GM19351 (cell line): ENCODE measurements at regions not wholly inside any gene's neighbourhood (a gene's known extent, or its start where the extent isn't known, plus 50 kb on each side); places are given as distances from the start of the nearest gene placed in this dataset.

Experiments used
- ATAC-seq: cut with Tn5 transposase; IDR thresholded peaks from one replicate; pipeline ENCODE4 v1.9.1; 2021; ENCODE audit warnings: mild to moderate bottlenecking, moderate library complexity; ENCODE audit not compliant: unreplicated experiment

DNA sequence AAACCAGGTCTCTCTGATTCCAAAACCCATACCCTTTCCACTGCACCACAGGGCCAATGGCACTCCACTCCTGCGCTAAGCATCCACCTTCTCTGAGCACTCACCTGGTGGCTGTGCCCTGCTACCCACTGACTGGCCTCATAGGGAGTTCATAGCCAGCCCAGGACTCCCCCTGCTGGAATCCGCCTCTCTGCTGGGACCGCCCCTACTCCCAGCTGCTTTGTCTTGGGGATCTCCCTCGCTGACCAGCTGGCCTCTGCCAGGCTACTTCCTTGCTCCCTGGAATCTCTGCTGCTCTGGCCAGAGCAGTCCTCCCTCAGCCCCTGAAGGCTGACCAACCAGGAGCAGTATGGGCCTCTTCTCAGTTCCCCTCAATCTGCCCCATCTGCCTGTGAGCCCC lies 129.7 kb downstream of the FAXC start:
- peak; percentile 90 for ATAC-seq

DNA sequence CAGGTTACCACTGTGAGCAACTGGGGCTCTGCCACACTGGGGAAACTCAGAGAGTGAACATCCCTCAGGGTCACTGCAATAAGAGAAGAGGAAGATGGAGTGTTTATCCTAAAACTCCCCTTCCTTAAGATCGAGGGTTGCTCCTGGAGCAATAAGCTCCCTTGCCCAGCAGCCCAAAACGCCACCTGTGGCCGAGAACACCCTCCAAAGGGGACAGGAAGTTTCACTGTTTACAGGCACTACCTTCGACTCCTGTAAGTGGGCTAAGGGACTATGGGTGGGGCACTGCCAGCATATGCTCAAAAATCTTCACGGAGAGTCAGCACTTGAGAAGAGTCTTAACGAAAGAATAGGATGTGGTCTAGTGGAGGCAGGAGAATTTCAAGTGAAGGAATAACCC lies 132.5 kb downstream of the FAXC start:
- ATAC-seq, result no peak

DNA sequence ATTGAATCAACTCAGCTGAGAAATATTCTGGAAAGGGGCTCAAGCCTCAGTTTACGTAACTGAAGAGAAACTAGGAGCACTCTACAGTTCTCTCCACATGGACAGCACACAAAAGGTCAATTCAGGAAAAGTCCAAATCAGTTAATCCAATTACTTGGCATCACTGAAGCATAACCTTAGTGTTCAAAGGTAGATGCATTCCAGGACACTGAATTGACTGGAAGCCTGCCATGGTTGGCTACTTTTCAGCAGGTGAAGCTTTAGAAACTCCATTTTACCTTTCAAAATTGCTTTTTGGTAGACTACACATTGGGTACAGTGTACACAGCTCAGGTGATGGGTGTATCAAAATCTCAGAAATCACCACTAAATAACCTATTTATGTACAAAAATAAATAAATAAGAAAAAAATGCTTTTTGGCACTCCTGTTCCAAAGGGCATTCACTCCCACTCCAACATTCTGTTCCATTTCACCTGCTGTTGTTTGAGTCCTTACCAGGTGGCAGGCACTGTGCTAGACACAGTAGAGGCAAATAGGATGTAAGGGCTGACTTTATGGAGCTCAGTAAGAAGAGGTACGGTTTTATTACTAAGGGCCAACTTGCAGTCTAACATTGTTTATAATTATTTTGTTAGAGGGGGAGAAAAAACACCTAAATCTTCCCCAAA lies 153.4 kb downstream of the FAXC start:
- no peak for ATAC-seq

DNA sequence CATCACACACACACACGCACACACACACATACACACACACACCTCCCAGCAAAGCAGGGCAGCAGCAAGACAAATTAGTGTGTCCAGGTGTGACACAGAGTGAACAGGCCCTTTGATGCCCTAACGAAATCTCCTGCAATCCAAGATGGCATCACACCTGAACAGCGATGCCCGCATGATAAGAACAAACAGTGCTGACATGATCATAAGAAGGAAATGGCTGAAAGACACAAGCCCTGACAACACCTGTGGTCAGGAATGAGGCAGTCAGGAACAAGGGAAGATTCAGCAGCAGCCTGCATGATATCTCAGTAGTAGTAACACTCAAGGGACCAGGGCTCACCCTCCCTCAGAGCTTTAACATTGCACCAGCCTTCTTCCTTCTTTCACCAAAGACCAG lies 156.9 kb downstream of the FAXC start:
- ATAC-seq, result no peak

DNA sequence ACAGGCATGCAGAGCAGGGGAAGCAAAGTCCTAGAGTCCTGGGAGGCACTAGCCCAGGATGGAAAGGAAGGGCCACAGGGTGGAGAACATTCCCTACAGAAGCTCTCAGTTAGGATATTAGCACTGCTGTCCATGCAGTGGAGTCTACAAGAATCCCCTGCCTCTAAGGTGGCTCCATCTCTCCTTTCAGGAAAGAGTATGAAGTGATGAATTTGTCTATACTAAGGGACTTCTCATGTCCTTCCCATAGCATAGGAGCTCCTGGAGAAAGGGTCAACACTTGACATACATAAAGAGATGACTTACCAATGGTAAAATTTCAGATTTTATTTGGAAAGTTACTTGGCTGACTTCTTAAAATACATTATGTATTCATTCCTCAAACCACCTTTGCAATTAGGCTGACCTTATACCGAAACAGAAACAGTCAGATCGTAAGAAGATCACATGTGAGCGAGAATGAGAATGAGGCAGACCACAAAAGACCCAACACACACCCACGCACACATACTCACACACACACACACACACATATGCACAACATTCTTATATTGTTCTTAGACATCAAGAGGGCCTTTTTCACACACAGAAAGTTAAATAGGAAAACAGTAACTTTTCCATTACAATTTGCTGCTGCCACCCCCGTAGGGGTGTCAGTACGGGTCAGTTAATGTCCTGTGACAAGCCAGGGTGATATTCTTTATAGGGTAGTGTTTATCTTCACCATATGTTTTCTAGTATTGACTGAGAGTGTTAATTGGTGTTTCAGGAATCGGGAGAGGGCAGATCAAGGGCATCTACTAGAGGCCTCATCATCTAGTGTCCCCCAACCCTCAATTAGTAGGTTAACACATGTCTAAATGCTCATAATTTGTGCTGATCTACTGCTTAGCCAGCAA lies 159.4 kb downstream of the FAXC start:
- ATAC-seq, result peak; percentile 96

DNA sequence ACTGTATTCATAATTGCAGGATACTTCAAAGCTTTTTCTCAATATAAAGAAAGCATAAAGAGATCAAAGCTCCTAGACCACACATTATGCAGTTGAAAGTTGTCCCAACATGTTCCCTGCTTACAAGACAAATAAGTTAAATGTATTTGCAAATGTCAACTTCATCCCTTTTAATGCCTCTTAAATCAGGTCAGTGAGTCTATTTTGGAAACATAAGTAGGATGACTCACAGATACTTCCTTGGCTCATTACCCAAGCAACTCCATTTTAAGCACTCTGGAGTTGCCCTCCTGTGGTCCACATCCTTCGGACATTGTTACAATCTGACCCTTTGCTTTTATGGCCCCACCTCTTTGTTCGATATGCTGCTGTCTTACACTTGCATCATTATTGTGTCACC lies 162.0 kb downstream of the FAXC start:
- ATAC-seq, result no peak

DNA sequence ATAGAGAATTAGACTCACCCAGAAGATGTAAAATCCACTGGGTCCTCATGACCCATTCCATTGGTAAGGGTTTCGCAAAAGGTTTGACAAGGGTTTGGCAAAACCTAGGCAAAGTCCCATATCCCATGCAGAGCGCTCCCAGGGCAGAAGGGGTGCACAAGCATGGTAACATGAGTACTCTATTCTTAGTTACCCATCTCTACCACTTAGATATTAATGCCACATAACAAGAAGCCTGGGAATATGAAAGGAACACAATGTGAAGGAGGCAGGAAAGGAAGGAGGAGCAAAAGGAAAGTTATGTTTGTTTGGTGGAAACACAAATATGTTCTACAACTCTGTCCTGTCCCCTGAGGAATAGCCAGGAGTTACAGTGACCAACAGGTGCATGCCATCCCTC lies 163.1 kb downstream of the FAXC start:
- no peak for ATAC-seq

DNA sequence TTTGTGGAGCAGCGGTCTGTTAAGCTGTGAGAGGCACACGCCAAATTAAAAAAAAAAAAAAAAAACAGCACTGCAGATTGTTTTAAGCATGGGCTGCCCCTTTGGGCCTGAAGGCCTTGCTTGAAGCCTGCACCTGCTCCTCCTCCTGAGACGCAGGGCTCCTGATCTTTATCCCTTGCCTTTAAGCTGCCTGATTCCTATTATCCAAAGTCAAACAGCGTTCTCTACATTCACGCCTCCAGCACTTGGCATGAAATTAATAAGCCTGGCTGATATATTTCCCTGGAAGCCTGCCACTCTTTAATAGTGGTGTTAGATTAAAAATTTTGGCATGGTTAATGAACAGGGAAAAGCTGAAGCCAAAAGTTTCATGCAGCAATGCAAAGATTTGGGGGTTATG lies 163.9 kb downstream of the FAXC start:
- ATAC-seq, result no peak

DNA sequence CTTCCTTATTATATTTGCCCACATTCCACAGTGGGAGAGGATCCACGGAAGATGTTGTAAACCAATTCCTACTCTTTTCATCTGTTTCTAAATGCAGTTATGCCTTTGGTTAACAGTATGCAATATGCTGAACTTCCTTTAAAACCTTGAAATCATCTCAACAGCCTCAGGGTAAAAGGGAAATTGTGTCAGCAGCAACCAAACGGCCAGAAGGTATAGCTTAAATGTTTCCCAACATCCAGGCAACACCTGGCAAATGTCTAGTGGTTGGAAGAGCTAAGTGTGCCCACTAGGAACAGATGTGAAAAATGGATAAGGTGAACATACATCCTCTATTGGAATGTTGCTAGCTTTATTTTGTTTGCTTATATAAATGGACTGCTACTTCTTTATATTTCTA lies 164.8 kb downstream of the FAXC start:
- ATAC-seq, result no peak

DNA sequence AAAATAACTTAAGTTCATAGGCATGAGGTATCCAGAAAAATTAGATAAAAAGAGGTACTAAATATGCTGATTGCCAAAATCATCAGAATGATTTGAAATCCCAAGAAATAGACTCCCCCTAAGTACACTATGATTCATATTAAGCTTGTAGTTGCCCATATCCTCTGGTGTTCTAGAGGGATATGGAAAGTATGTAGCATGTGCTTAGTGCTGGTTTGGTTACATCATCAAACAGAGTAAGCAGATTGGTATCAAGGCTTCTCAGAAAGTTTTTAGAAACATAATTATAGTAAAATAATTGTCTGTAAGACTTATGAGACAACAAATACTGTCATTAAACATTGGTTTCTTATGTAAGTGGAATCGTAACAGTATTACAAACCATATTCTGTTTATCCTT lies 166.4 kb downstream of the FAXC start:
- no peak for ATAC-seq

DNA sequence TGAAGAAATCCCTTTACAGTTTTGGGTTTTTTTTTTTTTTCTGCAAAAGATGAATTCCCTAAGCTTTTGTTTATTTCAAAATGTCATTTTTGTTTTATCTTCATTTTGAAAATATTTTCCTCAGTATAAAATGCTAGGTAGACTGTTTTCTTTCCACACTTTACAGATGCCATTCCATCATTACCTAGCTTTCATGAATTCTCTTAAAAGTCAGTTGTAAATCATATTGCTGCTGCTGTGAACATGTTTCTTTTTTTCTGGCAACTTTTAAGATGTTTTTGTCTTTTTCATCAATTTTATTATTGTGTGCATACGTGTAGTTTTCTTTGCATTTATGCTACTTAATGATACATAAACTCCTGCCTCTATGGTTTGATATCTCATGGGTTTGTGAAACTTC lies 168.3 kb downstream of the FAXC start:
- no peak for ATAC-seq

DNA sequence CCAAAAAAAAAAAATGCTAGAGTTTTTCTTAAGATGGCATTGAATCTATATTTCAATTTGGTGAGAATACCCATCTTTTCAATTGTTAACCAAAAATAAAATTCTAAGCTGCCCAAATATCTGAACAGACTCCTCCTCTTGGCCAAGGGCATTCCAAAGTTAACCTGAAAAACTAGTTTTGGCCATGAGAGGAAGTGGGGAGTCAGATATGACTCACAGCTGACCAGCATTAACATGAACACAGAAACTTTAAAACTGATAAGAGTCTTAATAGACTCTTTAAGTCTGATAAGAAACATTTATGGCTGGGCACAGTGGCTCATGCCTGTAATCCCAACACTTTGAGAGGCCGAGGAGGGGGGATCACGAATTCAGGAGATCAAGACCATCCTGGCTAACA lies 171.3 kb downstream of the FAXC start:
- peak; percentile 60 for ATAC-seq

DNA sequence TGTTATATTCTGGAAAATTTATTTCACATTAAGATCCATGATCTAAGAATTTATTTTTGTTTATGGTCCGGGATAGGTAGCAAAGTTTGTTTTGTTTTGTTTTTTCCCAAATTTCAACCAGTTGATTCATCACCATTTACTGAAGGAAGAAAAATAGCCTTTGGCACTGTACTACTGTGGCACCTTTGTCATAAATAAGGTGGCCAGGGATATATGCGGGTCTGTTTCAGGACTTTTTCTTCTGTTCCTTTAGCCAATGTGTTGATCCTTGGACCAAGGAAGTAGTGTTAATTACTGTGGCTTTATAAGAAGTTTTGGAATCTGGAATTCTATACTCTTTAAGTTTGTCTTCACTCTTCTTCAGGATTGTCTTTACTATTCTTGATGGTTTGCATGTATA lies 171.7 kb downstream of the FAXC start:
- no peak for ATAC-seq

DNA sequence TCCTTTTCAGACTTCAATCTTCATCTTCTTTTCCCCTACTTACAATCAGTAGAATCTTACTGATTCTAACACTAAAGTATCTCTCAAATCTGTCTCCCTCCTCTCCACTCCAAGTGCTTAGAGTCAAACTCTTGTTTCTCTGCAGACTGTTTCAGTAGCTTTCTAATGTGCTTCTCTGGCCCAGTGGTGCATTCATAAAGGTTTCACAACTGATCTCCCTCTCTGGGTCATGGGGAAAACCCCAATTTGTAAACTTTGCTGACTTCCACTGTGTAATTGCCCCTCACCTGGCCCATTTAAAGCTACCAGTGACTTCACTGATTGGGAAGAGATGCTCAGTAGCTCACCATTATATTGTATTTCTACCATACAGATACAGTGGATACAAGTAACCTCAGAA lies 183.6 kb downstream of the FAXC start:
- ATAC-seq, result peak; percentile 92

DNA sequence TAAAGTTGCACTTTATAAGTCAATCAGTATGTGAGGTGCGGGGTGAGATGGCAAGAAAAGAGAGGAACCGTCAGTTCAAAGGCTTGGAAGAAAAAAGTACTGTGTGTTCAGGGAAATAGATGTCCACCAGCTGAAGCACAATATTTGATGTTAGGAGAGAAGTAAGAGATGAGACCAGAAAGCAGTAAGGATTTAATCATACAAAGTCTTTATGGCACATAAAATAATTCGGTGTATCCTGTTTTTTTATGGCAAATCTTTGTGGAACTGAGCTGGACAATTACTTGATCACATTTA lies 197.2 kb downstream of the FAXC start:
- no peak for ATAC-seq

DNA sequence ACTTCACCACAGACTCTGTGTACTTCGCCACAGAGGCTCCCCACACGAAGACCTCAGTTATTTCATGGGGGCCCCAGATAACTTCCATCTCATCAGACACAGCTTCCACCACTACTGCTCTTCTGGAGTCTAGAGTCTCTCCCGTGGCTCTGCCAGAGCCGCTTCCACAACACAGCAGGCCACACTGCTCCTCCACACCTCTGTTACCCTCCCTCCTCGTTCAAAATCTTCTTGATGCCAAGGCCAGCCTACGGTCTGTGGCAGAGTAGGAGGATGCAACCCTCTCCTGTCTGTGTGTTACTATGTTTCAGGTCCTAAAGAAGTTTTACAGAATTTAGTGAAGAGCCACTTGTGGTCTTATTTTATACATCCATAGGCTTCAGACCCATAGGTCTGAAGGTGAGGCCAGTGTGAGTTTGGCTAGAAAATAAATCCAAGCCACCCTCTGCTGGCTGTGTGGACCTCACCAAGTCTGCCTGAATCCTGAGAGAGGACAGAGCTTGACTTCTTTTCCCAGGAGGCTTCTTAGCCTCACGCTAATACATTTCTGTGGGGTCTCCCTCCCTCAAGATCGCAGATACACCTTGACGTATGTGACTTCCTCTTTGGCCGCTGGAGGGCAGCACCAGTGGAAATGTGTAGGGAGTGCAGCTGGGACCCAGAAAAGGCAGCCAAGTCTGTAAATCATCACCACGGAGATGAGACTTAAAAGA lies 197.7 kb downstream of the FAXC start:
- peak; percentile 98 for ATAC-seq

DNA sequence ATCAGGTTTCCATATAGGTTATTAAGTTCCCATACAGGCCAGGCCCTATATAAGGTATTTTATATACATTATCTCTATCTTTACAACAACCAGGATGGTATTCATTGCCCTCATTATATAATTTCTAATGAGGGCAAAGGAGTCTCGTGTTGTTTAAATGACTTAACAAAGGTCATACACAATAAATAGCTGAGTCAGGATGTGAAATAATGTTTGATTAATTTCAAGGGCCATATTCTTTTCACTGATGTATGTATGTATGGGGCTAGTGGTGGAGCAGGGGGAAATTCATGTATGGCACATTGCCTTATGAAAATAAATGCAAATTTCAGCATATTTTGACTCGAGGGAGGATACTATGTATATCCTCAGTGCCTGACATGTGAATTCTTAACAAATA lies 200.7 kb downstream of the FAXC start:
- no peak for ATAC-seq

DNA sequence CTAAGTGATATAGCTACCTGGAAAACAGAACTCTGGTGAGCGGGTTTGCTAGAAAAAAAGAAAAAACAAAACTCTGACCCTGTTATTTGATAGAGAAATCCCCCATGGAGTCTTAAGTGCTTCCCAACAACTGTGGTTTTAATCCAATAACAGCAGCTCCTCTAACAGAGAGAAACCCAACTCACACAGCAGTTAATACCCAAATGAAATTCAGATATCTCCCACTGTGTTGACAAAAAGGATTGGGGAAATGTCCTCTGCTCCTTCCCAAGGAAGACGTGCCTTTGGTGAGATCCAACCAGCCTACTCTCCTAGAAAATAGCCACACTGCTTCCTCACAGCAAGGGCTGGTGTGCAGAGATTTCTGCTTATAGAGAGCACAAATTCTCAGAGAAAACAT lies 200.4 kb upstream of the FBXL4 start:
- ATAC-seq, result no peak

DNA sequence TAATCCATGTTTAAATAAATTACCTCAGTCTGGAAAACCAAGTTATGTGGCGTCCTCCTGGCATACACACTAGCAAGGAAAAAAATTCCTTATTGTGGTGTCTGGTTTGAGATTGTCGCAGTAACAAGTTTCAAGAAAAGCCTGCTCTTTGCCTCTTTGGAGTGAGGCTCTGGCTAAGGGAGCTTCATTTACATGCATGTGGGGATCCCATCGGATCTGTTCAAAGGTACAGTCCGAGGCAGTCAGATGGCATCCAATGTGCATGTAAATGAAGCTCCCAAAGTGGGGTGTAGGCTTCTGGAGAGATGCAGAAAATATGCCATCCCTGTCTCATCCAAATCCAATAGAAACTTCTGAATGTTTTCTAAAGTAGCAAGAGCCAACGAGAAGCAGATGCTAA lies 199.5 kb upstream of the FBXL4 start:
- no peak for ATAC-seq

DNA sequence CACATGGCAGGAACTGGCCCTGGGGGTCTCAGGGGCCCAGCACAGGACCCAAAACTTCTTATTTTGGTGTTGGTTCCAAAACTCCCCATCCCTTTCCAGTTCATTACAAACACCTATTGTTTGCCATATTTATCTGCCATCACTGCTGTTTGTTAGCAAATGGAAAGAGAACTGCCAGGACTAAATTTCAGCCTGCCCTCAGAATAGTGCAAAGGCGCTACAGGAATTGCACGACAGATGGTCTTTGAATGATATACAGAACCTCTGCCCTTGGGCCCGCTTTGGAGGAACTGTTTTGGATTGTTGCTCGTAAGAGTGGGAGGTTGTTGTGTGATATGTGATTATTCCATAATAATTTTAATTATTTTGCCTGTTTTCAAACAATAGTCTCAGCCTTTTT lies 199.0 kb upstream of the FBXL4 start:
- ATAC-seq, result no peak

DNA sequence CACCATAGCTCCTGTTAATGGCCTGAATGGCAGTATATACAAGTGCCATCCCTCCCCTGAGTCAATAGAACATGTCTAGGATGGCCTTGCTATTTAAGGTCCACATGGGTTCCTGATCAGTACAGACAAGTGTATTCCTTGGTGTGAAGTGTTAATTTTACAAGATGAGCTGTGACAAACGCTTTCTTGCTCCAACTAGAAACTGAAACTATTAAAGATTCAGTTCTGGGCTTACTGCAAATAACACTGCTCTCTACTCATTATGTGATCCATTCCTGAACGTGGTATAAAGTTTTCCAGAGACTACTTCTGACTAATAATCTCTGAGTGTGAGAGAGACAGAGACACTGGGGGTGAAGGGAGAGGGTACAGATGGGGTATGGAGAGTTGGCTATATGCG lies 198.0 kb upstream of the FBXL4 start:
- peak; percentile 47 for ATAC-seq
